ENCODE measurements at regions not wholly inside any gene's neighbourhood (a gene's known extent, or its start where the extent isn't known, plus 50 kb on each side); places are given as distances from the start of the nearest gene placed in this dataset.

DNA sequence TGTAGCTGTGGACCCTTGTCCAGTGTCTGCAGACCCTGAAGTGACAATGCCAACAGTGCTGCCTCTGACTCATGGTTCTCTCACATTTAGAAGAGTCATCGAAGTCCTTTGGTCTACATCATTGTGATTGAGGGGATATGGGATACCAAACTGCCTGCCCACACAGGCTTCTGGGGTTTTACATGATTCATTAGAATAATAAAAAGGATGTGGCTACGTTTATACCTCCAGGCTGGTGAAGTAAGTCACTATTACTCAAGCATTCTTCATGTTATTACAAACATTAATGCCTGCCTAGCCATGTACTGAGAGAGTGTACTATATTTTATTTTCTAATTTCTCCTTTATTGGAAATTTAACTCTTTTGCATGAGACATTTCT is 365.7 kb downstream of the SPATA31D1 start:
- H3K4me3 ChIP-seq = no peak overlapping the region
- no peaks in the 10 kb centered on the region for H3K27me3 ChIP-seq
- DNase-seq (ENCODE audit: low spot score in 2 of 2) = no peak
- intact Hi-C loops (cut with DNase I; ENCODE audit: low total_unique reads) = no loop called here
- no peaks in the 10 kb centered on the region for H3K36me3 ChIP-seq
- no peaks in the 10 kb centered on the region for H3K4me1 ChIP-seq
- peaks cover 0 to under 1% of the 10 kb centered on the region in 2 donors for H3K9me3 ChIP-seq
- TF ChIP-seq POLR2A (IDR thresholded peaks at IDR 0.05) = no peak
- no peak overlapping the region for H3K27ac ChIP-seq

GRCh38 chr9:82356131-82356530 is 367.6 kb downstream of the SPATA31D1 start:
- no peak overlapping the region for H3K4me3 ChIP-seq
- TF ChIP-seq CTCF (IDR thresholded peaks at IDR 0.05) = no peak
- no peak for TF ChIP-seq POLR2A (IDR thresholded peaks at IDR 0.05)
- TF ChIP-seq POLR2AphosphoS5 (IDR thresholded peaks at IDR 0.05) = no peak
- no peaks in the 10 kb centered on the region for H3K27me3 ChIP-seq
- no peak overlapping the region for H3K27ac ChIP-seq
- intact Hi-C loops (cut with DNase I; ENCODE audit: low total_unique reads) = no loop called here
- H3K4me1 ChIP-seq = no peaks in the 10 kb centered on the region
- no peak for DNase-seq (ENCODE audit: low spot score in 2 of 2)
- H3K36me3 ChIP-seq = no peaks in the 10 kb centered on the region
- H3K9me3 ChIP-seq = no peaks in the 10 kb centered on the region

DNA sequence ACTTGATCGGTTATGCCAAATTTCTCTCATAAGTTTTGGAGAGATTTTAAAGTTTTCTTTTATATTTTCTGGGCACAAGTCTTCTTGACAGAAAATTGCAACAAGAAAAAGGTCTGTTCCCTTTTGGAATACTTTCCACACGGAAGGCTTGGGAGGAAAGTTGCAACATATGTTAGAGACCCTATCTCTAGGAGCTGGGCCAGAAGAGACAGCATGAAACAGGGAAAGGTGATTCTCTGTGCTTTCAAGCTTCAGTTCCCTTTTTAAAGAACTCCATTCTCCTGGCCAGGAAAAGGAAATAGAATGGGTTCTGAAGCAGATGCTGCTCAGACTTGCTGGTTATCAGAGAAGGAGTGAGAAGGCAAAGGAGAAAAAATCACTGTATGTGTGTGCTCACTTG is 368.3 kb downstream of the SPATA31D1 start:
- Histone ChIP-seq H3K27me3 (no peaks in the 10 kb centered on the region), H3K27ac (no peak overlapping the region), H3K4me1 (no peaks in the 10 kb centered on the region), H3K36me3 (no peaks in the 10 kb centered on the region), H3K4me3 (no peak overlapping the region), H3K9me3 (no peaks in the 10 kb centered on the region)
- no peak for DNase-seq (ENCODE audit: low spot score in 2 of 2)
- TF ChIP-seq POLR2A (IDR thresholded peaks at IDR 0.05) (no peak), CTCF (IDR thresholded peaks at IDR 0.05) (no peak), POLR2AphosphoS5 (IDR thresholded peaks at IDR 0.05) (no peak)
- intact Hi-C loops (cut with DNase I; ENCODE audit: low total_unique reads) = no loop called here

GRCh38 chr9:82363198-82363597 is 374.6 kb downstream of the SPATA31D1 start:
- no peaks in the 10 kb centered on the region for H3K9me3 ChIP-seq
- no peak for DNase-seq (ENCODE audit: low spot score in 2 of 2)
- H3K27ac ChIP-seq = no peak overlapping the region
- H3K4me1 ChIP-seq = no peaks in the 10 kb centered on the region
- no peaks in the 10 kb centered on the region for H3K27me3 ChIP-seq
- H3K4me3 ChIP-seq = no peak overlapping the region
- TF ChIP-seq POLR2AphosphoS5 (IDR thresholded peaks at IDR 0.05) (no peak), POLR2A (IDR thresholded peaks at IDR 0.05) (no peak), CTCF (IDR thresholded peaks at IDR 0.05) (no peak)
- no peaks in the 10 kb centered on the region for H3K36me3 ChIP-seq
- intact Hi-C loops (cut with DNase I; ENCODE audit: low total_unique reads) = no loop called here

DNA sequence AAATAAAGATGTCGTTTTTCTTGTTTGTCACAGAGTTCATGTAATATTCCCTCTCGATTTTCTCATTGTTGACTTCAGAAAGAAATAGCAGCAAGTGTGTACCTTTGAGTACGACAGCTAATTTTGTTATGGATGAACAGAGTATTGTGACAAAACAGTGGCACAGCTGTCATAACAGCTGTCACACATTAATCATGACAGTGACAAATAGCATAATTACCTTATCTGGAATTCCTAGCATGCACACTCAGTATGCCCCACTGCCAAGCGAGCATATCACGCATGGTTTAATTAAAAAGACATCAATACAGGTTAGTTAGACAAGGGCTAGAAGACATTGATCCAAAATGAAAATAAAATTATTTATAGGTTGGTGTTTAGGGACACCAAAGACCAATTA is 375.1 kb downstream of the SPATA31D1 start:
- no peak for DNase-seq (ENCODE audit: low spot score in 2 of 2)
- Histone ChIP-seq H3K9me3 (no peaks in the 10 kb centered on the region), H3K27me3 (no peaks in the 10 kb centered on the region), H3K4me1 (no peaks in the 10 kb centered on the region), H3K27ac (no peak overlapping the region), H3K4me3 (no peak overlapping the region), H3K36me3 (no peaks in the 10 kb centered on the region)
- TF ChIP-seq CTCF (IDR thresholded peaks at IDR 0.05) = no peak
- TF ChIP-seq POLR2A (IDR thresholded peaks at IDR 0.05) = no peak
- no peak for TF ChIP-seq POLR2AphosphoS5 (IDR thresholded peaks at IDR 0.05)
- intact Hi-C loops (cut with DNase I; ENCODE audit: low total_unique reads) = no loop called here

DNA sequence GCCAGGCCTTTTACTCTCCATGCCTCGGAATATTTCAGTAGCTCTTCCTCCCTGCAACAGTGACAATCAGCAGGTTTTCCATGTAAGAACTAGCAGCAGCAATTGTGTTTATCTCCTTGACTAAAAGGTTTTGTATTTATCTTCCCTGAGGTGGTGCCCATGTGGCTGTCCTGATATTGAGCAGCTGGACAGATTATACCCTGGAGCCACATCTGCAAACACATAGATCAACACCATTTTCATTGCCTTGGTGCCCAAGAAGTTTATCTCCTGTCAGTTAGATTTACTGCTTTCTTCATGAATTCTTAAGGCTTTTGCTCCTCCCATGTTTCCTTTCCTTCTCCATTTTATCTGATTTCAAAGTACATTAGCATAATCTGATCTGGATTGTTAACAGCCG is 378.4 kb downstream of the SPATA31D1 start:
- Histone ChIP-seq H3K36me3 (no peaks in the 10 kb centered on the region), H3K9me3 (no peaks in the 10 kb centered on the region), H3K4me3 (no peak overlapping the region), H3K27ac (no peak overlapping the region), H3K4me1 (no peaks in the 10 kb centered on the region), H3K27me3 (peaks cover 0 to 3% of the 10 kb centered on the region in 2 donors)
- TF ChIP-seq POLR2AphosphoS5 (IDR thresholded peaks at IDR 0.05) (no peak), CTCF (IDR thresholded peaks at IDR 0.05) (no peak), POLR2A (IDR thresholded peaks at IDR 0.05) (no peak)
- no peak for DNase-seq (ENCODE audit: low spot score in 2 of 2)
- intact Hi-C loops (cut with DNase I; ENCODE audit: low total_unique reads) = no loop called here

Data from breast epithelium (tissue), 4 donors.